Activated naive CD4-positive, alpha-beta T cell treated with anti-CD3 and anti-CD28 coated beads, Interleukin-2, amount 50 U/mL, for 24 hours (primary cell): ENCODE measurements at regions not wholly inside any gene's neighbourhood (a gene's known extent, or its start where the extent isn't known, plus 50 kb on each side); places are given as distances from the start of the nearest gene placed in this dataset.
"Not testable (repeated sequence)": the region's sequence is repeated elsewhere in the genome, so short reads cannot be mapped to it uniquely, and the experiment has no call there.

Experiments used
- H3K27ac Mint-ChIP-seq: one replicate; pipeline ENCODE4 v1.8.0; 2021; ENCODE audit warnings: mild to moderate bottlenecking, mixed read lengths
- H3K27me3 Mint-ChIP-seq: one replicate; pipeline ENCODE4 v1.8.0; 2021; ENCODE audit warnings: mixed read lengths
- H3K36me3 Mint-ChIP-seq: one replicate; pipeline ENCODE4 v1.8.0; 2021; ENCODE audit warnings: mixed read lengths
- H3K4me1 Mint-ChIP-seq: one replicate; pipeline ENCODE4 v1.8.0; 2021; ENCODE audit warnings: mixed read lengths
- H3K4me3 Mint-ChIP-seq: one replicate; pipeline ENCODE4 v1.8.0; 2021; ENCODE audit warnings: mild to moderate bottlenecking, mixed read lengths
- H3K9me3 Mint-ChIP-seq: one replicate; pipeline ENCODE4 v1.8.0; 2021; ENCODE audit warnings: mixed read lengths

GRCh38 chr18:9050628-9051284 is 51.7 kb upstream of the NDUFV2 start:
- not testable (repeated sequence) for H3K36me3 Mint-ChIP-seq, H3K27me3 Mint-ChIP-seq, H3K4me1 Mint-ChIP-seq, H3K27ac Mint-ChIP-seq, H3K4me3 Mint-ChIP-seq, H3K9me3 Mint-ChIP-seq
